CD4-positive, alpha-beta T cell (primary cell): ENCODE measurements at regions not wholly inside any gene's neighbourhood (a gene's known extent, or its start where the extent isn't known, plus 50 kb on each side); places are given as distances from the start of the nearest gene placed in this dataset.
"Not testable (repeated sequence)": the region's sequence is repeated elsewhere in the genome, so short reads cannot be mapped to it uniquely, and the experiment has no call there.

Experiments
- ATAC-seq: fragments of 200-7000 bp; cut with Tn5 transposase; one replicate; pipeline ENCODE4 v1.10.0; 2022; ENCODE audit warnings: mild to moderate bottlenecking; ENCODE audit not compliant: poor library complexity
- CTCF ChIA-PET: fragments of 350-600 bp; sonication (Branson Sonifier 250); formaldehyde crosslinking; loops from one replicate; lab custom pipeline; 2021; ENCODE audit warnings: antibody characterized with exemption, inconsistent platforms; lab: Charles Lee
- POLR2A ChIA-PET: fragments of 350-600 bp; sonication (Branson Sonifier 250); formaldehyde crosslinking; loops from one replicate; lab custom pipeline; 2021; ENCODE audit warnings: antibody characterized with exemption, inconsistent platforms; lab: Charles Lee
- DNase-seq, 14 experiments: peaks; one replicate each; pipeline ENCODE4 v3.0.0-alpha.2; 2013 to 2020; ENCODE audit warnings: mixed read lengths in 2 of 14
- H3K27ac ChIP-seq, 2 donors: one replicate each; pipeline versions ENCODE4 v1.5.1 to v1.7.0; 2013; ENCODE audit warnings: low read length in 2 of 2, low read depth in 1 of 2, mild to moderate bottlenecking in 1 of 2
- H3K27me3 ChIP-seq, 2 experiments: 1 replicate in 1 of 2; 2 replicates in 1 of 2; pipeline versions ENCODE4 v1.6.1 to v1.7.0; 2013; ENCODE audit warnings: low read length in 2 of 2, control low read depth in 1 of 2, mild to moderate bottlenecking in 1 of 2, moderate library complexity in 1 of 2; ENCODE audit not compliant: insufficient read depth in 2 of 2, control insufficient read depth in 1 of 2
- H3K36me3 ChIP-seq: one replicate; pipeline ENCODE4 v1.6.1; 2013; ENCODE audit warnings: low read length, control low read depth; ENCODE audit not compliant: insufficient read depth
- H3K4me1 ChIP-seq: one replicate; pipeline ENCODE4 v1.6.1; 2013; ENCODE audit warnings: low read length, control low read depth; ENCODE audit not compliant: insufficient read depth
- H3K4me3 ChIP-seq: one replicate; pipeline ENCODE4 v1.5.1; 2013; ENCODE audit warnings: mild to moderate bottlenecking, low read length, moderate library complexity
- H3K9me3 ChIP-seq, 2 experiments: 1 replicate in 1 of 2; 2 replicates in 1 of 2; pipeline versions ENCODE4 v1.6.1 to v1.7.0; 2013; ENCODE audit warnings: low read length in 2 of 2, mild to moderate bottlenecking in 2 of 2, control low read depth in 1 of 2, moderate library complexity in 1 of 2; ENCODE audit not compliant: control insufficient read depth in 1 of 2, insufficient read depth in 1 of 2
- H3K27ac Mint-ChIP-seq: one replicate; pipeline ENCODE4 v1.8.0; 2020; ENCODE audit warnings: mixed read lengths
- H3K27me3 Mint-ChIP-seq: one replicate; pipeline ENCODE4 v1.8.0; 2021; ENCODE audit warnings: mixed read lengths
- H3K36me3 Mint-ChIP-seq: one replicate; pipeline ENCODE4 v1.8.0; 2021; ENCODE audit warnings: low read depth, mixed read lengths
- H3K4me1 Mint-ChIP-seq: one replicate; pipeline ENCODE4 v1.8.0; 2021; ENCODE audit warnings: low read depth, mixed read lengths
- H3K4me3 Mint-ChIP-seq: one replicate; pipeline ENCODE4 v1.8.0; 2020; ENCODE audit warnings: mild to moderate bottlenecking, mixed read lengths
- H3K9me3 Mint-ChIP-seq: one replicate; pipeline ENCODE4 v1.8.0; 2020; ENCODE audit warnings: mixed read lengths
- CTCF ChIP-seq: fragments of 200-600 bp; IDR thresholded peaks from one replicate; pipeline ENCODE4 v1.8.0; 2022; ENCODE audit warnings: antibody characterized with exemption, mild to moderate bottlenecking
- intact Hi-C, 2 experiments: fragments of 100-400 bp; cut with DNase I in 1 of 2; cut with micrococcal nuclease in 1 of 2; formaldehyde crosslinking; loops; one replicate each; pipeline versions ENCODE4 v1.15.1 to v1.9.0; 2023 to 2025; cut with DNase I, micrococcal nuclease

GRCh38 chr4:146104541-146104940, 71.0 kb upstream of the LSM6 start:
- Mint-ChIP-seq H3K36me3 (no peaks in the 10 kb centered on the region), H3K27ac (no peak overlapping the region), H3K4me1 (no peaks in the 10 kb centered on the region), H3K9me3 (no peaks in the 10 kb centered on the region), H3K4me3 (no peak overlapping the region), H3K27me3 (no peaks in the 10 kb centered on the region)
- Histone ChIP-seq H3K27ac (no peak overlapping the region), H3K4me1 (no peaks in the 10 kb centered on the region), H3K36me3 (no peaks in the 10 kb centered on the region), H3K27me3 (no peaks in the 10 kb centered on the region), H3K4me3 (no peak overlapping the region), H3K9me3 (no peaks in the 10 kb centered on the region)
- no peak for TF ChIP-seq CTCF
- ChIA-PET POLR2A (no interaction called here), CTCF (no interaction called here)
- DNase-seq = no peak
- intact Hi-C loops = no loop called here
- no peak for ATAC-seq

- H3K27ac ChIP-seq, H3K36me3 ChIP-seq, H3K27ac Mint-ChIP-seq, H3K36me3 Mint-ChIP-seq, H3K4me1 Mint-ChIP-seq, POLR2A ChIA-PET, CTCF ChIA-PET, H3K4me1 ChIP-seq, H3K9me3 ChIP-seq, H3K9me3 Mint-ChIP-seq, H3K27me3 Mint-ChIP-seq, H3K4me3 ChIP-seq, H3K4me3 Mint-ChIP-seq, intact Hi-C loops, DNase-seq, ATAC-seq, H3K27me3 ChIP-seq: not testable (repeated sequence)
These were observed 71.5 kb upstream of the LSM6 start for GRCh38 chr4:146104052-146104451.

GRCh38 chr4:146099585-146099984, 75.9 kb upstream of the LSM6 start:
- Mint-ChIP-seq H3K27me3 (peaks cover 5% of the 10 kb centered on the region), H3K4me3 (no peak overlapping the region), H3K9me3 (no peaks in the 10 kb centered on the region), H3K4me1 (no peaks in the 10 kb centered on the region), H3K27ac (no peak overlapping the region), H3K36me3 (no peaks in the 10 kb centered on the region)
- Histone ChIP-seq H3K4me1 (no peaks in the 10 kb centered on the region), H3K27me3 (peaks cover 0 to 5% of the 10 kb centered on the region in 2 experiments), H3K9me3 (no peaks in the 10 kb centered on the region), H3K36me3 (no peaks in the 10 kb centered on the region), H3K27ac (no peak overlapping the region), H3K4me3 (no peak overlapping the region)
- ATAC-seq (no peak), DNase-seq (no peak)
- no peak for TF ChIP-seq CTCF
- ChIA-PET POLR2A (no interaction called here), CTCF (no interaction called here)
- intact Hi-C loops = loop anchor here in 1 of 2 experiments (5.0 kb wide), 1 partner anchor 998 kb away; no protein-coding TSS in a partner anchor

GRCh38 chr4:146098978-146099377, 76.5 kb upstream of the LSM6 start:
- no peaks in the 10 kb centered on the region for H3K4me1 Mint-ChIP-seq
- Histone ChIP-seq H3K4me1 (no peaks in the 10 kb centered on the region), H3K27ac (no peak overlapping the region), H3K9me3 (no peaks in the 10 kb centered on the region), H3K27me3 (peaks cover 0 to 5% of the 10 kb centered on the region in 2 experiments), H3K36me3 (no peaks in the 10 kb centered on the region), H3K4me3 (no peak overlapping the region)
- no peak overlapping the region for H3K4me3 Mint-ChIP-seq
- H3K9me3 Mint-ChIP-seq = no peaks in the 10 kb centered on the region
- ATAC-seq (no peak), DNase-seq (no peak)
- POLR2A ChIA-PET = no interaction called here
- TF ChIP-seq CTCF = no peak
- CTCF ChIA-PET = interaction anchor here (1.0 kb wide), 1 partner anchor 16 kb away, joined by 3 read pairs; no protein-coding TSS in a partner anchor
- peaks cover 5% of the 10 kb centered on the region for H3K27me3 Mint-ChIP-seq
- intact Hi-C loops = loop anchor here in 1 of 2 experiments (5.0 kb wide), 1 partner anchor 998 kb away; no protein-coding TSS in a partner anchor
- no peaks in the 10 kb centered on the region for H3K36me3 Mint-ChIP-seq
- H3K27ac Mint-ChIP-seq = no peak overlapping the region
